ENCODE measurements at regions not wholly inside any gene's neighbourhood (a gene's known extent, or its start where the extent isn't known, plus 50 kb on each side); places are given as distances from the start of the nearest gene placed in this dataset.

GRCh38 chr14:104316121-104316722 is 177.8 kb downstream of the KIF26A start:
- ATAC-seq (no peak), FAIRE-seq (no peak), DNase-seq (ENCODE audit: low read depth in 1 of 2, low spot score in 1 of 2) (no peak)
- ChIA-PET CTCF (no interaction called here), POLR2A (no interaction called here)
- H3K4me2 ChIP-seq = no peak overlapping the region
- H3K4me1 ChIP-seq = no peaks in the 10 kb centered on the region
- 79% methylated on average over 11 of the region's 20 CpGs for WGBS (ENCODE audit: missing lambda C conversion rate)
- H3K27ac ChIP-seq = no peak overlapping the region
- peaks cover 2% of the 10 kb centered on the region; the same call in 2 of the 3 replicates for H3K9me3 ChIP-seq
- H3K4me3 ChIP-seq = no peak overlapping the region
- TF ChIP-seq CEBPB (IDR thresholded peaks at IDR 0.05) = no peak
- no peak for TF ChIP-seq HEYL (CRISPR knock-in tag; IDR thresholded peaks at IDR 0.05)
- no peak for TF ChIP-seq HOXB13 (CRISPR knock-in tag; IDR thresholded peaks at IDR 0.05; ENCODE audit: low read depth)
- TF ChIP-seq RAD21 (conservative IDR thresholded peaks at IDR 0.05 in 1 of 2, IDR thresholded peaks at IDR 0.05 in 1 of 2) = no peak
- TF ChIP-seq CHD4 (IDR thresholded peaks at IDR 0.05; ENCODE audit: borderline replicate concordance) = no peak
- TF ChIP-seq JUNB (IDR thresholded peaks at IDR 0.05) = no peak
- TF ChIP-seq BCL3 (IDR thresholded peaks at IDR 0.05) = no peak
- no peak for TF ChIP-seq POLR2A (IDR thresholded peaks at IDR 0.05; ENCODE audit: low read length)
- TF ChIP-seq TFCP2L1 (CRISPR knock-in tag; IDR thresholded peaks at IDR 0.05) = no peak
- no peak for TF ChIP-seq USF2 (IDR thresholded peaks at IDR 0.05)
- TF ChIP-seq KDM1A (IDR thresholded peaks at IDR 0.05; ENCODE audit: low read depth) = no peak

GRCh38 chr14:104316723-104317491 is 178.5 kb downstream of the KIF26A start:
- H3K27ac ChIP-seq = no peak overlapping the region
- TF ChIP-seq NFE2L2 (conservative IDR thresholded peaks at IDR 0.05; ENCODE audit: low read length) (no peak), PBX3 (IDR thresholded peaks at IDR 0.05) (no peak), HOXA7 (CRISPR knock-in tag; IDR thresholded peaks at IDR 0.05) (no peak), EHMT2 (IDR thresholded peaks at IDR 0.05; ENCODE audit: low read depth) (no peak), ZFP36 (IDR thresholded peaks at IDR 0.05; ENCODE audit: borderline replicate concordance, partially characterized antibody) (no peak), CBX8 (IDR thresholded peaks at IDR 0.05) (no peak), RFX5 (IDR thresholded peaks at IDR 0.05) (no peak), BHLHE40 (IDR thresholded peaks at IDR 0.05; ENCODE audit: low read depth, low read length) (no peak), POLR2A (IDR thresholded peaks at IDR 0.05; ENCODE audit: low read length) (no peak), EHF (CRISPR knock-in tag; IDR thresholded peaks at IDR 0.05) (no peak), E2F6 (IDR thresholded peaks at IDR 0.05; ENCODE audit: borderline replicate concordance, low read depth) (no peak), ELK1 (IDR thresholded peaks at IDR 0.05; ENCODE audit: low read depth, low read length) (no peak), BCL3 (IDR thresholded peaks at IDR 0.05) (no peak)
- no peaks in the 10 kb centered on the region for H3K9me3 ChIP-seq
- FAIRE-seq = no peak
- H3K4me1 ChIP-seq = no peaks in the 10 kb centered on the region
- no peak overlapping the region for H3K4me3 ChIP-seq
- POLR2A ChIA-PET = no interaction called here
- H3K4me2 ChIP-seq = no peak overlapping the region
- DNase-seq (ENCODE audit: low read depth in 1 of 2, low spot score in 1 of 2) = no peak
- no peak; a peak in 1 of 6 replicates for ATAC-seq
- CTCF ChIA-PET = no interaction called here
- WGBS (ENCODE audit: missing lambda C conversion rate) = 32% methylated on average over 8 of the region's 12 CpGs

Data from A549 (cell line).